ENCODE measurements at regions not wholly inside any gene's neighbourhood (a gene's known extent, or its start where the extent isn't known, plus 50 kb on each side); places are given as distances from the start of the nearest gene placed in this dataset.

DNA sequence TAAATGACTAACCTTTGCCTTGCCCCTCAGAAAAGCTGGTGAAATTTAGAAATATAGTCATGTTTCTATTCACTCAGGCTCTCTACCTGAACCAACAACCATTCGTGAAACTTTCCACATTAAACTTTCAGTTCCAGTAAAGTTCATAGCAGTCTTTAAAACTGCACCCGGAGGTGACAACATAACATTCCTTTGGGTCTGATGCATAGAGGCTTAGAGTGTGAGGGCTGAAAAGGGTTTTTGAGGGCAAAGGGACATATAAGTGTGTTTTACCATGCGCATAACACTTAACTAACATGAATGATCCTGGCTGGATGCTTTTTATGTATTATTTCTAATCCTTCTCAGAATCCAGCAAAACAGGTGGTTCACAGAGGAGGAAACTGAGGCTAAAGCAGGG, 471.7 kb upstream of the MCTP2 start:
- TF ChIP-seq HDAC2 (IDR thresholded peaks at IDR 0.05) (no peak), RAD21 (IDR thresholded peaks at IDR 0.05; ENCODE audit: insufficient read depth, low read depth, low read length) (no peak), STAT1 (conservative IDR thresholded peaks at IDR 0.05) (no peak)

Data from GM12878 (cell line).